Brain microvascular endothelial cell (primary cell): ENCODE measurements at regions not wholly inside any gene's neighbourhood (a gene's known extent, or its start where the extent isn't known, plus 50 kb on each side); places are given as distances from the start of the nearest gene placed in this dataset.
A peak's percentile ranks its signal among the peaks of the same experiment; 100 is the strongest.

Experiments
- DNase-seq: peaks from one replicate; pipeline ENCODE4 v3.0.0-alpha.2; 2020
- H3K27ac ChIP-seq: fragments of 250-450 bp; sonication (Bioruptor Pico); 2 replicates; pipeline ENCODE4 v1.5.1; 2020; ENCODE audit warnings: mild to moderate bottlenecking, moderate library complexity
- H3K27me3 ChIP-seq: fragments of 250-450 bp; sonication (Bioruptor Pico); replicated peaks from 2 replicates; pipeline ENCODE4 v1.5.1; 2020; ENCODE audit warnings: mild to moderate bottlenecking
- H3K36me3 ChIP-seq: fragments of 250-450 bp; sonication (Bioruptor Pico); replicated peaks from 2 replicates; pipeline ENCODE4 v1.5.1; 2020; ENCODE audit warnings: mild to moderate bottlenecking
- H3K4me3 ChIP-seq: 2 replicates; pipeline ENCODE4 v1.5.1; 2011; ENCODE audit warnings: low read depth, mild to moderate bottlenecking, control low read depth, low read length, moderate library complexity
- in situ Hi-C: cut with HindIII; loops from 2 replicates; pipeline ENCODE4 v1.10.0; 2017; ENCODE audit warnings: low sequenced_read_pairs, low pct_ligation_motif_present
- TF ChIP-seq, protein P1 (sequence below): IDR thresholded peaks from 2 replicates; pipeline ENCODE4 v1.5.1; 2011; ENCODE audit warnings: low read depth, mild to moderate bottlenecking, moderate library complexity, low read length, control low read depth, inconsistent platforms; ENCODE audit errors: missing control alignments

DNA sequence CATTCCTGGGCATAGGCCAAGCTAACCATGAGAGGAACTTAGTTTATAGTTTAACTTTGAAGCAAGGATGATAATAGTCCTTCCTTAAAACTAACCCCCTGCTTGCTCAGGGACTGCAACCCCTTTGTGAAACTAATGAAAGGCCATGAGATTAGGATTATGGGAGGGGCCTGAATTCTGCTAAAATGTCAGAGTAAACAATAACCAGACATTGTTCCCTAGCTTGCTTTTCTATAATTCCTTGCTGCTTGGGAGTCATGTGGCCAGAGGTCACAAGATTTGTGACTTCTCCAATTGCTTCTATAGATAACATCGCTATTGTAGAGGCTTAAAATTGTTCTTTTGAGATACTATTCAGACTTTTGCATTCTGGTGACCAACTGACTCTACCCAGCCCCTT lies 634.0 kb downstream of the TBC1D4 start:
- Histone ChIP-seq H3K27me3 (no peaks in the 10 kb centered on the region), H3K27ac (no peak overlapping the region), H3K36me3 (no peaks in the 10 kb centered on the region), H3K4me3 (no peak overlapping the region)
- TF ChIP-seq, protein P1, sequence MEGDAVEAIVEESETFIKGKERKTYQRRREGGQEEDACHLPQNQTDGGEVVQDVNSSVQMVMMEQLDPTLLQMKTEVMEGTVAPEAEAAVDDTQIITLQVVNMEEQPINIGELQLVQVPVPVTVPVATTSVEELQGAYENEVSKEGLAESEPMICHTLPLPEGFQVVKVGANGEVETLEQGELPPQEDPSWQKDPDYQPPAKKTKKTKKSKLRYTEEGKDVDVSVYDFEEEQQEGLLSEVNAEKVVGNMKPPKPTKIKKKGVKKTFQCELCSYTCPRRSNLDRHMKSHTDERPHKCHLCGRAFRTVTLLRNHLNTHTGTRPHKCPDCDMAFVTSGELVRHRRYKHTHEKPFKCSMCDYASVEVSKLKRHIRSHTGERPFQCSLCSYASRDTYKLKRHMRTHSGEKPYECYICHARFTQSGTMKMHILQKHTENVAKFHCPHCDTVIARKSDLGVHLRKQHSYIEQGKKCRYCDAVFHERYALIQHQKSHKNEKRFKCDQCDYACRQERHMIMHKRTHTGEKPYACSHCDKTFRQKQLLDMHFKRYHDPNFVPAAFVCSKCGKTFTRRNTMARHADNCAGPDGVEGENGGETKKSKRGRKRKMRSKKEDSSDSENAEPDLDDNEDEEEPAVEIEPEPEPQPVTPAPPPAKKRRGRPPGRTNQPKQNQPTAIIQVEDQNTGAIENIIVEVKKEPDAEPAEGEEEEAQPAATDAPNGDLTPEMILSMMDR: no peak
- DNase-seq: no peak
- in situ Hi-C loops: no loop called here

DNA sequence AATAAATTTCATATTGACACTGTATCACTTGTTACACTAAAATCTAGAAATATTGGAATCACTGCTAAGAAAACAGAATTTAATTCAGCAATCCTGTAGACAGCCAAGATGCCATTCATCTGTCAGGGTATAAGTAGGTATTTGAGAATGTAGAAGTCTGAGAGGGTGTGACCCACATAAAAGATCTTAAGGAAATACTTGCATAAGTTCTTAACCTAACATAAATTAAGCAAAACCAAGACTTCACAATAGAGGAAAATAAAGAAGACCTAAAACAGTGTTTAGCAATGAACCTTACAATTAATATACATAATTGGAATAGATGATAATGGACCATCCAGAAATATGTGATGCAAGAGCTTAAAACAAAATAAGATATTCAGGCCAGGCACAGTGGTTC lies 636.2 kb downstream of the TBC1D4 start:
- no peak for DNase-seq
- Histone ChIP-seq H3K4me3 (no peak overlapping the region), H3K36me3 (no peaks in the 10 kb centered on the region), H3K27ac (no peak overlapping the region), H3K27me3 (no peaks in the 10 kb centered on the region)
- in situ Hi-C loops: no loop called here
- TF ChIP-seq, protein P1: no peak

DNA sequence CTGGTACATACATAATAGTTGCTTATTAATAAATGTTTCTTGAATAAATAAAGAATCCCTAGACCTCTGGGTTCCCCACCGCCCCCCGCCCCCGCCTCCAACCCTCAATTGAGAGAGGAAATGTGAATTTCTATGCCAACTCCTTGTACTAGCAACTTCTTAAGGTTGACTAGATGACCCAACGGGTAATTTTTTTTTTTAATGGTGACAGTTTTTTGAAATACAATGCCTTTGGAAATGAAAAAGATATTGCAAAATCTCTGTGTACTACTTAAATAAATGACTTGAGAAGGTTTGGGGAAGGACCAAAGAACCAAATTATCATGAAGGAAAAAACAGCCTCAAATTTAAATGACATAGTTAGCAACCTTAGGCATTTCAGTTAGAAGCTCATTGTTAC lies 640.3 kb downstream of the TBC1D4 start:
- H3K4me3 ChIP-seq: no peak overlapping the region
- no peaks in the 10 kb centered on the region for H3K36me3 ChIP-seq
- no peak for DNase-seq
- no peak overlapping the region for H3K27ac ChIP-seq
- in situ Hi-C loops: no loop called here
- no peaks in the 10 kb centered on the region for H3K27me3 ChIP-seq
- TF ChIP-seq, protein P1: no peak

DNA sequence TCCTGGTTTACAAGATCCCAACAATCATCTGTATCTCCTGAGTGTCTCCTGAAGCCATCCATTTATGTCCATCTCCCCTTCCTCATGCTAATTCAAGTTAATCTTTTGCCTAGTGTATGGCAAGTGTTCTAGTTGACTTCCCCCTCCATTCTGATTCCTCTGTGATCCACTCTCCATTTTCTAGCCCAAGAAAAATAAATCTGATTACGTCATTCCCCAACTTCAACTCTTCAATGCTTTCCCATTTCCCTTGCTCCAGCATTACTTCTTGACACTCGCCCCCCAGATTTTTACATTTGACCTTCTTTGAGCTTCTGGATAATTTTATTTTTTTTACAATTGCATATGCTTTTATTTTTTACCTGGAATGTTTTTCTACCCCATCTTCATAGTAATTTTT lies 640.8 kb downstream of the TBC1D4 start:
- TF ChIP-seq, protein P1: no peak
- DNase-seq: no peak
- H3K36me3 ChIP-seq: no peaks in the 10 kb centered on the region
- in situ Hi-C loops: no loop called here
- no peak overlapping the region for H3K27ac ChIP-seq
- H3K27me3 ChIP-seq: no peaks in the 10 kb centered on the region
- H3K4me3 ChIP-seq: no peak overlapping the region

DNA sequence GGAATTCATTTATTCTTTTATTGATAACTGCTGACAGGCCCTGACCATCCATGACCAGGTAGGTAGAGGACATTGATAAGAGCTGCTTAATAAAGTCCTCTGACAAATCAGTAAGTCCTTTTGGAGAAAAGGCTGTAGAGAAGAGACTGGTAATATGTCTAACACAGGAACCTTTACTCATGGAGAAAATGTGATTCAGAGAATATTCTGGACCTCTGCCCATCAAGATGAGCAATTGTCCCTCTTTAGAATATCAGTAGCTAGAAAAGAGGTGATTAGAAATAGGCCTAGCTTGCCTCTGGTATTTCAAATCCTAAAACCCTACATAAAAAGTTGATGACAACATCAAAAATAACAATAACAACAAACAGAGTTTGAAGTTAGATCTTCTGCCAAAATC lies 642.3 kb downstream of the TBC1D4 start:
- no peaks in the 10 kb centered on the region for H3K36me3 ChIP-seq
- no peak overlapping the region for H3K4me3 ChIP-seq
- DNase-seq: peak; percentile 45
- in situ Hi-C loops: no loop called here
- H3K27ac ChIP-seq: no peak overlapping the region
- TF ChIP-seq, protein P1: no peak
- H3K27me3 ChIP-seq: no peaks in the 10 kb centered on the region

DNA sequence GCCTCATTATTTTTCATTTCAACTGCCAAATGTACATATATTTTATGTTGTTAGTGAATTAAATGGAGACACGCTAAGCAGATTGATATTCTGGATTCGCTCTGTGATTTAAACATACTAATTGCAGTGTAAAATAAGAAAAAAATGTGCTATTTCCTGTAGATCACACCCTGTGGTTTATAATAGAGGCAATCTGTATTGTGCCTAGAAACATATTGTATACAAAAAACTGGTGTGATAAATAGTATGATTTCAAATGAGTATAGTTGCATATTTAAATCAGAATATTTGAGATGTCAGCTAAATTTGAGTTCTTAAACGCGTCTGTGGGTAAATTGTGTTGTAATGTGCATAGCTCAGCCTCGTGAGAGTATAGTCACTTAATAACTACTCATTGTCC lies 643.9 kb downstream of the TBC1D4 start:
- no peak overlapping the region for H3K27ac ChIP-seq
- TF ChIP-seq, protein P1: no peak
- H3K36me3 ChIP-seq: no peaks in the 10 kb centered on the region
- no peak overlapping the region for H3K4me3 ChIP-seq
- no peak for DNase-seq
- no peaks in the 10 kb centered on the region for H3K27me3 ChIP-seq
- in situ Hi-C loops: no loop called here
